SK-N-SH (cell line): ENCODE measurements at regions not wholly inside any gene's neighbourhood (a gene's known extent, or its start where the extent isn't known, plus 50 kb on each side); places are given as distances from the start of the nearest gene placed in this dataset.
"Not testable (repeated sequence)": the region's sequence is repeated elsewhere in the genome, so short reads cannot be mapped to it uniquely, and the experiment has no call there.

Experiments
- CTCF ChIA-PET: fragments of 300-600, 350-600 bp; formaldehyde crosslinking; extraction: SDS; loops from one replicate; lab custom pipeline; 2021; lab: Yijun Ruan, JAX
- POLR2A ChIA-PET: fragments of 350-600 bp; sonication (Branson Sonifier 250); formaldehyde crosslinking; extraction: SDS; loops from one replicate; lab custom pipeline; 2020; ENCODE audit warnings: antibody characterized with exemption, inconsistent platforms; lab: Yijun Ruan, JAX
- DNase-seq: peaks from one replicate; pipeline ENCODE4 v3.0.0; 2012
- H2AFZ ChIP-seq: fragments of 200-600 bp; sonication (generic); 2 replicates; pipeline ENCODE4 v1.8.1; 2016; ENCODE audit warnings: antibody characterized with exemption, mild to moderate bottlenecking, low read depth
- H3F3A ChIP-seq: fragments of 200-600 bp; sonication (generic); replicated peaks from 2 replicates; pipeline ENCODE3; 2016; ENCODE audit warnings: antibody characterized with exemption, mild to moderate bottlenecking; ENCODE audit not compliant: insufficient read depth
- H3K27ac ChIP-seq, 2 experiments: fragments of 200-500 bp in 1 of 2; fragments of 200-600 bp in 1 of 2; sonication (Bioruptor generic) in 1 of 2; sonication (generic), shearing (Covaris generic) in 1 of 2; 2 replicates each; pipeline versions ENCODE4 v1.5.1 to v1.6.1; 2014 to 2016; ENCODE audit warnings: low read depth in 2 of 2, inconsistent platforms in 1 of 2, low read length in 1 of 2, mild to moderate bottlenecking in 1 of 2, mixed read lengths in 1 of 2
- H3K27me3 ChIP-seq: fragments of 200-600 bp; sonication (generic), shearing (Covaris generic); 2 replicates; pipeline ENCODE4 v1.6.1; 2016; ENCODE audit warnings: mixed run types; ENCODE audit not compliant: insufficient read depth
- H3K36me3 ChIP-seq, 2 experiments: fragments of 200-500 bp in 1 of 2; fragments of 200-600 bp in 1 of 2; sonication (Bioruptor generic) in 1 of 2; sonication (generic) in 1 of 2; replicated peaks in 1 of 2; 2 replicates each; pipeline versions ENCODE3 to v1.5.1; 2014 to 2016; ENCODE audit warnings: low read length in 1 of 2, mild to moderate bottlenecking in 1 of 2; ENCODE audit not compliant: insufficient read depth in 2 of 2, control insufficient read depth in 1 of 2
- H3K4me1 ChIP-seq, 2 experiments: fragments of 200-500 bp in 1 of 2; fragments of 200-600 bp in 1 of 2; sonication (Bioruptor generic) in 1 of 2; sonication (generic), shearing (Covaris generic) in 1 of 2; 2 replicates each; pipeline versions ENCODE4 v1.5.1 to v1.6.1; 2014 to 2016; ENCODE audit warnings: low read depth in 1 of 2, low read length in 1 of 2, mixed run types in 1 of 2; ENCODE audit not compliant: insufficient read depth in 2 of 2, control insufficient read depth in 1 of 2
- H3K4me2 ChIP-seq: fragments of 200-600 bp; sonication (generic), shearing (Covaris generic); 2 replicates; pipeline ENCODE4 v1.6.1; 2017; ENCODE audit warnings: mixed run types
- H3K4me3 ChIP-seq, 2 experiments: fragments of 200-500 bp in 1 of 2; fragments of 200-600 bp in 1 of 2; sonication (Bioruptor generic) in 1 of 2; sonication (generic), shearing (Covaris generic) in 1 of 2; 2 replicates each; pipeline versions ENCODE4 v1.5.1 to v1.8.1; 2014 to 2016; ENCODE audit warnings: low read depth in 2 of 2, inconsistent platforms in 1 of 2, low read length in 1 of 2, mild to moderate bottlenecking in 1 of 2, mixed read lengths in 1 of 2, moderate library complexity in 1 of 2
- H3K79me2 ChIP-seq: fragments of 200-600 bp; sonication (generic); 2 replicates; pipeline ENCODE4 v1.8.1; 2017; ENCODE audit warnings: mild to moderate bottlenecking; ENCODE audit not compliant: insufficient read depth
- H3K9ac ChIP-seq: fragments of 200-600 bp; sonication (generic); 2 replicates; pipeline ENCODE4 v1.6.1; 2017; ENCODE audit warnings: mixed run types
- H3K9me2 ChIP-seq: fragments of 200-600 bp; sonication (generic); 2 replicates; pipeline ENCODE4 v1.6.1; 2017; ENCODE audit warnings: mixed run types
- H3K9me3 ChIP-seq: fragments of 200-600 bp; sonication (generic); 2 replicates; pipeline ENCODE4 v1.6.1; 2017; ENCODE audit warnings: mixed run types, mild to moderate bottlenecking, moderate library complexity
- H4K20me1 ChIP-seq: fragments of 200-600 bp; sonication (generic); 2 replicates; pipeline ENCODE4 v1.6.1; 2017; ENCODE audit warnings: mild to moderate bottlenecking, mixed run types; ENCODE audit not compliant: insufficient read depth
- WGBS: methylation state at CpG from one replicate; pipeline ENCODE4 v1.1.6; 2017; ENCODE audit warnings: low lambda C conversion rate; 5-methylcytosine and 5-hydroxymethylcytosine counted together

DNA sequence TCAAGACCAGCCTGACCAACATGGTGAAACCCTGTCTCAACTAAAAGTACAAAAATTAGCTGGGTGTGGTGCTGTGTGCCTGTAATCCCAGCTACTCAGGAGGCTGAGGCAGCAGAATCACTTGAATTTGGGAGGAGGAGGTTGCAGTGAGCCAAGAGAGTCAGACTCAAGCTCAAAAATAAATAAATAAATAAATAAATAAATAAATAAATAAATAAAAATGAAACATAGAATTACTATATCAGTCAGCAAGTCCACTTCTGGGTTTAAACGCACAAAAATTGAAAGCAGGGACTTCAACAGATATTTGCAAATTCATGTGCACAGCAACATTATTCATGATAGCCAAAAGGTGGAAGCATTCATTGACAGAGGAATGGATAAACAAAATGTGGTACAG, 875.2 kb upstream of the ALG10B start:
- H3K9me2 ChIP-seq, POLR2A ChIA-PET, H3K9me3 ChIP-seq, H3K4me3 ChIP-seq, H3F3A ChIP-seq, H3K9ac ChIP-seq, H2AFZ ChIP-seq, H4K20me1 ChIP-seq, H3K79me2 ChIP-seq, H3K27me3 ChIP-seq, H3K27ac ChIP-seq, H3K4me1 ChIP-seq, DNase-seq, H3K36me3 ChIP-seq, CTCF ChIA-PET, H3K4me2 ChIP-seq: not testable (repeated sequence)
- WGBS, result 68% methylated on average over 1 of the region's 1 CpG

DNA sequence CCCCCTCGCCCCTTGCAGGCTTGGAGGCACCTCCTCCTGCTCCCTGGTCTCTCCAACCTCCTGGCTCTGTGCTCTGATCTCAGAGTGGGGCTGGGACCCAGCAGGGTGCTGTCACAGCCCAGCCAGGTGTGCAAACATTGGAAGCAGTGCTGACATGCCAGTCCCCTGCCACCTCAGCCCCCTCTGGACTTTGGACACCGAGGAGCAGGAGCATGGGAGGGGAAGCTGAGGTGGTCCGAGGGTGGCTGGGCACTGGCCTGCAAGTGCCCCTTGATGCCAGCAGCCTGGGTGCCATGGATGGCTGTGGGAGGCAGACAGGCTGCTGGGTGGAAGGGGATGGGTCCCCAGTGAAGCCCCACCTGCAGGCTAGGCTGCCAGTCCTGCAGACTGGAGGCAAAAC, 860.9 kb upstream of the ALG10B start:
- CTCF ChIA-PET, result not testable (repeated sequence)

GRCh38 chr12:37497939-37498338, 818.6 kb upstream of the ALG10B start:
- CTCF ChIA-PET, H3K36me3 ChIP-seq, H2AFZ ChIP-seq, H3K9me2 ChIP-seq, H3K79me2 ChIP-seq, POLR2A ChIA-PET, H3K4me2 ChIP-seq, H3K9me3 ChIP-seq, H3F3A ChIP-seq, H3K27me3 ChIP-seq, H3K4me1 ChIP-seq, H3K4me3 ChIP-seq, H3K27ac ChIP-seq, DNase-seq, H4K20me1 ChIP-seq, H3K9ac ChIP-seq: not testable (repeated sequence)
- 7% methylated on average over 4 of the region's 4 CpGs for WGBS

More for the DNA sequence above, 860.9 kb upstream of the ALG10B start:
- H3K4me1 ChIP-seq, POLR2A ChIA-PET, DNase-seq, H3K9ac ChIP-seq, H3K9me3 ChIP-seq, H3K27ac ChIP-seq, H3K4me3 ChIP-seq, H2AFZ ChIP-seq, H3K79me2 ChIP-seq, H3K4me2 ChIP-seq, H3F3A ChIP-seq, H3K9me2 ChIP-seq, H3K36me3 ChIP-seq, H4K20me1 ChIP-seq, H3K27me3 ChIP-seq: not testable (repeated sequence)
- WGBS, result 0% methylated on average over 2 of the region's 3 CpGs

DNA sequence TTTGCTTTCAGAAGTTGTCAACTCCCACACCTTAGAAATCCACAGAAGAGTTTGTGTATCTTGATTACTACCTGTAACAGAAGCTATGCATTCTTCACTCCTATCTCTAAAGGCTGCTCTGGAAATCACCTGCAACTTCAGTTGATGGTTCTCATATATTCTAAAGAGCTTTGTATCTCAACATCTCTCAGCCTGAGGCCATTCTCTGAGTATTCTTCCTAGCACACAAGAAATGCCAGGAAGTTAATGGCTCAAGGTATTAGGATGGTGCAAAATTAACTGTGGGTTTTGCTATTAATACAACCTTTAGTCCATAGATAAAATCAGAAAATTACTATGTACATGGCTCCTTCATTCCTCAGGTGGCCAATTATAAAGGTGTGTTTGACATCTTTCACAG, 806.3 kb upstream of the ALG10B start:
- CTCF ChIA-PET, POLR2A ChIA-PET, H3K9me3 ChIP-seq, H3K9me2 ChIP-seq, H2AFZ ChIP-seq, H3K27ac ChIP-seq, H3K4me1 ChIP-seq, H3F3A ChIP-seq, H3K9ac ChIP-seq, H3K4me3 ChIP-seq, H3K4me2 ChIP-seq, H4K20me1 ChIP-seq, DNase-seq, H3K79me2 ChIP-seq, H3K36me3 ChIP-seq, H3K27me3 ChIP-seq: not testable (repeated sequence)

DNA sequence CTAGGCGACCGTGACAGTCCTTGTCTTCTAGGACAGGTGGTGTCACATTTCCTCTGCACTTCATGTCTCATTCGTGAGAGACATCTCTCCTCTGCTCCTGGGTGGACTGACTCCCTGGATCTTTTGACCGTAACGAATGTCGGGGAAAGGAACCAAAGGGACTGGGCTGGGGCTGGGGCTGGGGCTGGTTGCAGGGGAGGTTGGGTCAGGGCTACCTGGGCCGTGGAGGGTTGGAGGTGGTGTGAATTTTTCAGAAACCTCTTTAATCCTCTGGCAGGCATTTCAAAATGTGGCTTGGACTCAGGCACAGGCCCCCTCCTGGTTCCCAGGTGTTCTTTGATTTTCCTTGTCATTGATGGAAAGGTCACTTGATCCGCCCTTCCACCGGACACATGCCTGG, 776.0 kb upstream of the ALG10B start:
- H3K9me3 ChIP-seq, H3K27ac ChIP-seq, H3K4me3 ChIP-seq, DNase-seq, H2AFZ ChIP-seq, CTCF ChIA-PET, H3F3A ChIP-seq, H3K9me2 ChIP-seq, H4K20me1 ChIP-seq, H3K79me2 ChIP-seq, H3K4me2 ChIP-seq, H3K9ac ChIP-seq, H3K27me3 ChIP-seq, H3K36me3 ChIP-seq, POLR2A ChIA-PET, H3K4me1 ChIP-seq: not testable (repeated sequence)
- WGBS, result 52% methylated on average over 9 of the region's 9 CpGs
